Activated CD4-positive, alpha-beta T cell treated with anti-CD3 and anti-CD28 coated beads, Interleukin-2, amount 50 U/mL, for 4 hours (primary cell): ENCODE measurements at regions not wholly inside any gene's neighbourhood (a gene's known extent, or its start where the extent isn't known, plus 50 kb on each side); places are given as distances from the start of the nearest gene placed in this dataset.
"Not testable (repeated sequence)": the region's sequence is repeated elsewhere in the genome, so short reads cannot be mapped to it uniquely, and the experiment has no call there.

Experiments used
- DNase-seq, 2 experiments: peaks; one replicate each; pipeline ENCODE4 v3.0.0-alpha.2; 2020

DNA sequence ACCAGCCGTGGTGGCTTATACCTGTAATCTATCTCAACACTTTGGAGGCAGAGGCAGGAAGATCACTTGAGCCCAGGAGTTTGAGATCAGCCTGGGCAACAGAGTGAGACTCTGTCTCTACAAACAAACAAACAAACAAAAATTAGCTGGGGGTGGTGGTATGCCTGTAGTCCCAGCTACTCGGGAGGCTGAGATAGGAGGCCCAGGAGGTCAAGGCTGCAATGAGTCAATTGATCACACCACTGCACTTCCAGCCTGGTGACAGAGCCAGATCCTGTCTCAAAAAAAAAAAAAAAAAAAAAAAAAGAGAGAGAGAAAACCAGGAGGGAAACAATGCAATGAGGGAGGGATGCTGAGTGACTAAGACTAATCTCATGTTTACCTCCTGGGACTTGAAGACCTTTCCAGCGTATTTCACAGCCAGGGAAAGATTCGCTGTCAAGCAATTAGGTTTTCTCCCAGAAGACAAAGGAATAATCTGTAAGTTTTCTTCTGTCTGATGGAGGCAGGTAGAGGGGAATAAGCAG lies 51.1 kb upstream of the MIER3 start:
- no peak for DNase-seq

- DNase-seq = not testable (repeated sequence)
These were observed 51.6 kb upstream of the MIER3 start for GRCh38 chr5:57003566-57003965.

DNA sequence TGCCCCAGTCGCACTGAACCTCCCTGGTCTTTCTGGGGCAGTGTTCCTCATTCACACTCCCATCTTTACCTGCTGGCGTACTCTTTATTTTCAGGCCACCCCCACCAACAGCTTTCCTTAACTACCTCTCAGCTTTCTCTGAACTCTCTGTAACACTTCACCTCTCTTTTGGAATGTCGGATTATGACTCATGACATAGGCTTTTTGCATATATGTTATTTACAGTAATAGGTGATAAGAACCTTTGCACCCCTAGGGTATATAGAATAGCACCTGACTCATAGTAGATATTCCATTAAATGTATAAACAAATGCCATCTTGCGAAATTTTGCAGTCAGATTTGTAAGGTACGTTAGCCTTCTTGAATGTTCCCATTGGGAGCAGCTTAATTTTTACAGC lies 52.9 kb upstream of the MIER3 start:
- no peak for DNase-seq

GRCh38 chr5:57007344-57007743 lies 55.4 kb upstream of the MIER3 start:
- DNase-seq = no peak

GRCh38 chr5:57009811-57010210 lies 57.9 kb upstream of the MIER3 start:
- no peak for DNase-seq

DNA sequence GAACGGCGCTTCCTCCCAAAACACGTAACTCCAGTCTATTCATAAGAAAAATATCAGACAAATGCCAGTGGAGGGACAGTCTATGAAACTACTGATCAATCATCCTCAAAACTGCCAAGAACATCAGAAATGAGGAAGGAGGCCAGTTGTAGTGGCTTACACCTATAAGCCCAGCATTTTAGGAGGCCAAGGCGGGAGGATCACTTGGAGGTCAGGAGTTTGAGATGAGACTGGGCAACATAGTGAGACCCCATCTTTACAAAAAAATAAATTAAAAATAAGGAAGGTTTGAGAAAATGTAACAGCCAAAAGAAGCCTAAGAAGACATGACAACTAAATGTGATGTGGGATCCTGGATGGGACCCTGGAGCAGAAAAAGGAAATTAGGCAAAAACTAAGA lies 58.9 kb upstream of the MIER3 start:
- no peak for DNase-seq

DNA sequence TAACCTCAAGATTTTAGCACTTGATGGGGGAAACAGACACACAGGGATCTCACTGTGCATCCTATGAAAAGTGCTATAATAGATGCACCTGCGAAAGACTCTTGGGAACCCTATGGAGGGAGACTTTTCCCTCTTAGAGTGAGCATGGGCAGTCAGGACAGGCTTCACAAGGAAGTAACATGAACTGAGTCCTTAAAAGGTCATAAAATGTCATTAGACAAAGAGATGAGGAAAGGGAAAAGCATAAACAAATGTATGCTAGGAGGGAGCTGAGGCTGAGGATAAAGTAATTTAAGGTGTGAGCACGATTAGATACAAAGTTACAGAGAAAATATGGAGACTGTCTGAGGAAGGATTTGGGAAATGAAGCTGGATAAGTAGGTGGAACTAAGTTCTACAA lies 60.6 kb upstream of the MIER3 start:
- no peak for DNase-seq

- DNase-seq = no peak
These were observed 74.0 kb upstream of the MIER3 start for GRCh38 chr5:57025961-57026360.

- DNase-seq = no peak
These were observed 76.2 kb upstream of the MIER3 start for GRCh38 chr5:57028161-57028560.

DNA sequence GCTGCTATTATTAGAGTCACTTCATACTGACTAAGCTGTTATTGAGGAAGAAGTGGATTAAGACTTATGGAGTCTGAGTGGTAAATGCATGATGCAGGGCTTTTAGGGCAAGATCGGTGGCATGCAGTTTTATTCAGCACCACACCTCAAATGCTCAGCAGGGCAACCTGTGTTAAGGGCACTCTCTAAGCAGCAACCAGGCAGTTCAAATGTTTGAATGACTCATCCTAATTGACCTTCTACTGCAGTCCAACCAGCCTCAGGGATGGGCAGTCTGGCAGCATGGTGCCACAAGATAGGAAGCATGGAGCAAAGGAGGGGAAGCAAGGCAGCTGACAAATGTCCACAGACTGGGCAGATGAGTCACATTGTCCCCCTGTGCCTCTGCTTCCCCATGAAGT lies 80.2 kb upstream of the MIER3 start:
- DNase-seq = no peak

- DNase-seq = no peak
These were observed 81.2 kb upstream of the MIER3 start for GRCh38 chr5:57033103-57033502.

- DNase-seq = no peak
These were observed 81.6 kb upstream of the MIER3 start for GRCh38 chr5:57033503-57033902.

- no peak for DNase-seq
These were observed 82.4 kb upstream of the MIER3 start for GRCh38 chr5:57034201-57034916.

DNA sequence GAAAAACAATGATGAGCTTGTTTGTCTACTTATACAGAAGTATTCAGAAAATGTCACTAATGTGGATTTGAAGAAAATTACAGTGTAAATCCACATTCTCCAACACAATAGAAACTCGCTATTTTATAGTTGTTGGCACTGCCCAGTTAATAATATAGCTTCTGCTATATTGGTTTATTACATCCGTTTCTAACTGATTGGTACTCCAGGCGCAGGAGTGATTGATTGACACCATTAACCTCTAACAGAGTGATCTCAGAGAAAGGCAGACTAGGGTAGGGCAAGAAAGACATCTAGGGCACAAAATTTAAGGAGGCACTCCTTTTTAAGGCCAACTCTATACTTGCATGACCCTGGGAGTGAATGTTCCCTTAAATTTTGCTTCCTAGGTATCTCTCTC lies 84.0 kb upstream of the MIER3 start:
- no peak for DNase-seq

DNA sequence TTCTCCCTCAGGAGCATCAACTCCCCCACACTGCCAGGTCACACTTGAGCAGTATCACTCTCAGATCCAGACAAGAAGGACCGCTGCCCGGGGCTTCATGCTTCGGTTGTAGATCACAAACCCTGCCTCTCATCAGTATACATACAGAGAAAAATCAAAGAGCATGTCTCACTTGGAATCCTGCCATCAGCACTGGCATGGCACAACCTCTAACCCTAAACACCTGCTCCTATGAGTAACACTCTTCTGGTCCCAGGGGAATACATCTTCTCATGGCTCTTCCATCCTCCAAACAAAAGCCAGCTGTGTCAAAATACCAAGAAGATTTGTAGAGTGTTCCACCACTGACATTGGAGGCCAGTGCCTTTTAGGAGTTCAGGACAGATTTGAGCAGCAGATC lies 84.8 kb upstream of the MIER3 start:
- DNase-seq = no peak

DNA sequence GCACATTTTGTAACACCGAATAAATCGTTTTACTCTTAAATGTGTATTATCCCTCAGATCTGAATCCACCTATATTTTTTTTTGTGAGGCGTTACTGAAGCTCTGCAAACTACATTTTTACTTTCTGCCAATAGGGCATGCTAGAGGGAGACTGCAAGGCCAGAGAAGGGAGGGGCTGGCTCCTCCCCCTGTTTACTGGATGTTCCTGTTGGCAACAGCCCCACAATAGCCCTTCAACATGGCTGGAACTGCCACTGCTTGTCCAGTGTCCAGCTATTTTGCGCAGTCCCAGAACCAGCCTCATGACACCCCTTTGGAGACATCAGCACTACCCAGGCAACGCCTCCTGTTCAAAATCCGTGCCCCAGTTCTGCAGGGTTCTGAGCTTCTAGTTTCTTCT lies 85.4 kb upstream of the MIER3 start:
- no peak for DNase-seq

DNA sequence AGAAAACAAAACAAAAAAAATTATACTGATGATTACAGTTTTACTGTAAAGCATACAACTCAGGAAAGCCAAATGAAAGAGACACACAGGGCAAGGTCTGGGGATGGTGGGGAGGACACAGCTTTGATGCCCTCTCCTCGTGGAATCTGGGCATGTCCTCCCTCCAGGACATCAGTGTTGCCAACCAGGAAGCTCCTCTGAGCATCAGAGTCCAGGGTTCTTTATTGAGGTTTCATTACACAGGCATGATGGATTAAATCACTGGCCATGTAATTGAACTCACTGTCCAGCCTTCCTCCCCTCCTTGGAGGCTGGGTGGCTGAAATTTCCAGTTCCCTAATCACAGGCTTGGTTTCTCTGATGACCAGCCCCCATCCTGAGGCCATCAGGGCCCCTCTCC lies 89.6 kb upstream of the MIER3 start:
- DNase-seq = no peak

DNA sequence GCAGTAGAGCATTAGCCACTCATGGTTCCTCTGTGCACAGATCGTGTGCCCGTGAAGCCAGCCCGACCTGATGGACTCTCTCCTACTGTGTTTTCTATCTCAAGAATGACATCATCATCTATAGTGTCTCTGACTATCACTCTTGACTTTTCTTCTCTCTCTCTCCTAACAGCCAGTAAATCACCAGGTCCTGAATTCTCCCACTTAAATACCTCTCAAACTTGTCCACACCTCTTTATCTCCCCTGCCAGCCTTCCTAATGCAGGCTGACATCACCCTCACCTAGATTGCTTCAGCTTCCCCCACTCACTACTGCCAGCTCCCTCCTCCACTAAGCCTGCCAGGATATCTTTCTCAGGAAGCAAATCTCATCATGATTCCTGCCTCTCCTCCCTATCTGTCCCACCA lies 90.6 kb upstream of the MIER3 start:
- no peak for DNase-seq

DNA sequence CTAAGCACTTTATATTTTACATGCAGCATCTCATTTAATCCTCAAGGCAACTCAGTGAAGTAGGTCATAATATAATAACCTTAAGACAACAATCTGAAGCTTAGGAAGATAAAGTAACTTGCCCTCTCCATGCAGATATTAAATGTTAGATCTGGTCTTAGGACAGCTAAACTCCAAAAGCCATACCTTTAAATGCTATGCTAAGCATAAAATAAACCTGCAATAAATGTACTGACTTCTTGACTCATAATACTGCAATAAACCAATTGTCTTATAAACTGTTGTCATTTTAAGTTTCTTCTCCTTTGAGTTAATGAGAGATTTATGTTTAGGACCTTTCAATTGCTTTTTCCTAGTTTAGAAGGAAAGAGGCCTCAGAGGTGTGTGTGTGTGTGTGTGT lies 102.2 kb upstream of the MIER3 start:
- no peak for DNase-seq

GRCh38 chr5:57054671-57055070 lies 102.7 kb upstream of the MIER3 start:
- no peak for DNase-seq

DNA sequence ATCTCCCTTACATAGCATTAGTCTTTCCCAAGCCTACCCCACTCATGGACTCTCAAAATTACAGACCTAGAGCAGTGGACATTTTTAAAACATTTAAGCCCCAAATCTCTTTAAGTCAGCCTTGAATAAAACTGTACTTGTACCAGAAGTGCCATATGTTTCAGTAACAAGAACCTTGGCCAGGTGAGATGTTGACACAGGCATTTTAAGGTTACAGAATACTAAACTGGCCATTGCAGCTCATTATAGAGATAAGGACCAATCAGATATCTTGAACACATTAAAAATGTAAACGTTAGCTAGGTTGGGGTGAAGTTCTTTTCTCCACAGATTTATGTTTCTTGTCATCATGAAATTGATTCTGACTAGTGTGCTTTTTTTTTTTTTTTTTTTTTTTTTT lies 103.8 kb upstream of the MIER3 start:
- no peak for DNase-seq

GRCh38 chr5:57063773-57064172 lies 110.1 kb upstream of the GPBP1 start:
- DNase-seq = no peak

DNA sequence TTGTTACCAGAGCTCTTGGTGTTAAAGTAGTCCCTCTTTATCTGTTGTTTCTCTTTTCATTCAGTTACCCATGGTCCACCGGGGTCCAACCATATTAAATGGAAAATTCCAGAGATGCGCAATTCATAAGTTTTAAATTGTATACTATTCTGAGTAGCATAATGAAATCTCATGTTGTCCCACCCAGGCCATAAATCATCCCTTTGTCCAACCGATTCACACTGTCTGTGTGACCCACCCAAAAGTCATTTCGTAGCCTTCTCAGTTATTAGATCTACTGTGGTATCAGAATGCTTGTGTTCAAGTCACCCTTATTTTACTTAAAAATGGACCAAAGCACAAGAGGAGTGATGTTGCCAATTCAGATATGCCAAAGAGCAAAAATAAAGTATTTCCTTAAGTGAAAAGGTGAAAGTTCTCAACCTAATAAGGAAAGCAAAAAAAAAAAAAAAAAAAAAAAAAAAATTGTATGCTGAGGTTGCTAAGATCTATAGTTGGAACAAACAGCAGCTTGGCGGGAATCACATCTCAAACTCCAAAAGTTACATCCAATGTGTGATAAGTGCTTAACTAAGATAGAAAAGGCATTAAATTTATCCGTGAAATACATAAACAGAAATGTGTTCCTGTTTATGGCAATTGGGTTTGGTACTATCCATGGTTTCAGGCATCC lies 106.8 kb upstream of the GPBP1 start:
- no peak for DNase-seq

DNA sequence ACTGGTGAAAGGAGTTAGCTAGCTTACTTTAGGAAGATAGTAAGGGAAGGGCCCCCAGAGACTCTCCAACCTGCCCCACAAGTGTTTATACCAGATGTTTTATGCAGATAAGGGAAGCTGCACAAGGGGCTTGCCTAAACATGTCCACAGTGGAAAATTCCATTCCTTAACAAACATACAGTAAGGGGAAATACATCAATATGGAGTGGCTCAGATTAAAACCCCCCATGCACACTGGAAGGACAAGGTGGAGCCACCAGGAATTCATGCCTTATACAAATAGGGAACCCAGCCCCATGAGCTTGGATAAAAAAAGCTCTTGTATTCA lies 106.3 kb upstream of the GPBP1 start:
- DNase-seq = no peak
